AG04450 (cell line): ENCODE measurements at regions not wholly inside any gene's neighbourhood (a gene's known extent, or its start where the extent isn't known, plus 50 kb on each side); places are given as distances from the start of the nearest gene placed in this dataset.

ENCODE experiments used
- CTCF ChIA-PET: fragments of 300-600, 350-600 bp; formaldehyde crosslinking; extraction: SDS; loops from one replicate; lab custom pipeline; 2022; ENCODE audit warnings: antibody characterized with exemption, inconsistent platforms; lab: Charles Lee
- POLR2A ChIA-PET: fragments of 350-600 bp; formaldehyde crosslinking; extraction: SDS; loops from one replicate; lab custom pipeline; 2021; ENCODE audit warnings: antibody characterized with exemption, inconsistent platforms; lab: Yijun Ruan, JAX
- DNase-seq: peaks from one replicate; pipeline ENCODE4 v3.0.0-alpha.2; 2011; ENCODE audit warnings: low read depth, low spot score
- H3K27ac ChIP-seq: one replicate; pipeline ENCODE4 v1.5.1; 2012; ENCODE audit warnings: low read depth, low read length, control low read depth
- H3K27me3 ChIP-seq: one replicate; pipeline ENCODE4 v1.6.0; 2012; ENCODE audit warnings: low read length; ENCODE audit not compliant: control insufficient read depth, insufficient read depth
- H3K4me3 ChIP-seq: 2 replicates; pipeline ENCODE4 v1.5.1; 2011; ENCODE audit warnings: mild to moderate bottlenecking, low read depth, low read length, control low read depth
- H3K9me3 ChIP-seq: 2 replicates; pipeline ENCODE4 v1.5.1; 2012; ENCODE audit warnings: low read length; ENCODE audit not compliant: control insufficient read depth, insufficient read depth
- TF ChIP-seq, protein P1 (sequence below): IDR thresholded peaks from 2 replicates; pipeline ENCODE4 v1.5.1; 2011; ENCODE audit warnings: low read depth, low read length, control low read depth, inconsistent platforms

DNA sequence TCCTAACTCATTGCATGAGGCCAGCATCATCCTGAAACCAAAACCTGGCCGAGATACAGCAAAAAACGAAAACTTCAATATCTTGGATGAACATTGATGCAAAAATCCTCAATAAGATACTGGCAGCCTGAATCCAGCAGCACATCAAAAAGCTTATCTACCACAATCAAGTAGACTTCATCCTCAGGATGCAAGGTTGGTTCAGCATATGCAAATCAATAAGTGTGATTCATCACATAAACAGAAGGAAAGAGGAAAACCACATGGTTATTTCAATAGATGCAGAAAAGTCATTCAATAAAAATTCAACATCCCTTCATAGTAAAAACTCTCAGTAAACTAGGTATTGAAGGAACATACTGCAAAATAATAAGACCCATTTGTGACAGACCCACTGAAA is 56.5 kb upstream of the PPFIA2 start:
- POLR2A ChIA-PET = no interaction called here
- CTCF ChIA-PET = interaction anchor here (0.6 kb wide), 1 partner anchor 182 kb away, joined by 4 read pairs; no protein-coding TSS in a partner anchor
- peaks cover 22% of the 10 kb centered on the region for H3K9me3 ChIP-seq

DNA sequence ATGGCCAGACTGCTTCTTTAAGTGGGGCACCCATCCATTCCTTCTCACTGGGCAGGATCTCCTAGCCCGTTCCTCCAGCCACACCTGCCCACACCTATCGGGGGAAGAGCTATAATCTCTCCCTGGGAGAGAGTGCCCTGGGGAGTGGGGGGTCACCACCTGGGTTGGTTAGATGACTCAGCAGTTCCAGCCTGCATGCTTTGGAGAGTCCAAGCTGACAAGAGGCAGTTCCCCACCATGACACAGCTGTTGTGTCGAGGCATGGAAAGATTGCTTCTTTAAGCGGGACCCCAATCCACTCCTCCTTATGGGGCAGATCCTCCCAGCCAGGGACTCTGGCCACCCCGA is 52.6 kb upstream of the PPFIA2 start:
- Histone ChIP-seq H3K9me3 (peaks cover 16% of the 10 kb centered on the region), H3K27ac (no peak overlapping the region), H3K27me3 (no peaks in the 10 kb centered on the region), H3K4me3 (no peak overlapping the region)
- TF ChIP-seq, protein P1, sequence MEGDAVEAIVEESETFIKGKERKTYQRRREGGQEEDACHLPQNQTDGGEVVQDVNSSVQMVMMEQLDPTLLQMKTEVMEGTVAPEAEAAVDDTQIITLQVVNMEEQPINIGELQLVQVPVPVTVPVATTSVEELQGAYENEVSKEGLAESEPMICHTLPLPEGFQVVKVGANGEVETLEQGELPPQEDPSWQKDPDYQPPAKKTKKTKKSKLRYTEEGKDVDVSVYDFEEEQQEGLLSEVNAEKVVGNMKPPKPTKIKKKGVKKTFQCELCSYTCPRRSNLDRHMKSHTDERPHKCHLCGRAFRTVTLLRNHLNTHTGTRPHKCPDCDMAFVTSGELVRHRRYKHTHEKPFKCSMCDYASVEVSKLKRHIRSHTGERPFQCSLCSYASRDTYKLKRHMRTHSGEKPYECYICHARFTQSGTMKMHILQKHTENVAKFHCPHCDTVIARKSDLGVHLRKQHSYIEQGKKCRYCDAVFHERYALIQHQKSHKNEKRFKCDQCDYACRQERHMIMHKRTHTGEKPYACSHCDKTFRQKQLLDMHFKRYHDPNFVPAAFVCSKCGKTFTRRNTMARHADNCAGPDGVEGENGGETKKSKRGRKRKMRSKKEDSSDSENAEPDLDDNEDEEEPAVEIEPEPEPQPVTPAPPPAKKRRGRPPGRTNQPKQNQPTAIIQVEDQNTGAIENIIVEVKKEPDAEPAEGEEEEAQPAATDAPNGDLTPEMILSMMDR = no peak
- DNase-seq = no peak
- CTCF ChIA-PET = no interaction called here
- POLR2A ChIA-PET = no interaction called here

More for the DNA sequence above, 56.5 kb upstream of the PPFIA2 start:
- Histone ChIP-seq H3K27me3 (no peaks in the 10 kb centered on the region), H3K27ac (no peak overlapping the region), H3K4me3 (no peak overlapping the region)
- DNase-seq = no peak
- TF ChIP-seq, protein P1 = no peak

DNA sequence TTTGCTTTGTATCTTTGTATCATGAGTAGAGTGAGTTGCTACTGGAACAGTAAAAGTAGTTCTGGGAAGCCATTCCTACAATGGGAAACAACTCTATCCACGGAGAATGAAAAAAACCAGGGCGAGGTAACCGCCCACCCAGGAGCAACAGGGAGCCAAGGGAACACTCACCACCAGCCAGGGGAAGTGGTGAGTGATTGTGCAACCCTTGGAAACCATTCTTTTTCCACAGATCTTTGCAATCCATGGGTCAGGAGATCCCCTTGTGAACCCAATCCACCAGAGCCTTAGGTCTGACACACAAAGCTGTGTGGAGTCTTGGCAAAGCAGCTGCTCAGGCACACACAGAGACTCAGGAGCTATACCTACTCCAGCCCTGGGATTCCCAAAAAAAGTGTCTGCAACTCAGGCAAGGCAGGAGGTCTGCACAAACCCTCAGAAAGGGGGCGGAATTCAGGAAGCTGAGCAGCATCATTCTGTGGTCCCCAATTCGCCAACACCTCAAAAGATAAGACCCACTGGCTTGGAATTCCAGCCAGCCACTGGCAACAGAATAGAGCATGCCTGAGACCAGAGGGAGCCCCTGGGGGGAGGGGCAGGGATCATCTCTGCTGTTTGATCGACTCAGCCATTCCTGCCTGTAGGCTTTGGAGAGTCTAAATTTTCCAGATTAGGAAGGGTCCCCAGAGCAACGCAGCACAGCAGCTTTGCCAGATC is 52.1 kb upstream of the PPFIA2 start:
- no peak overlapping the region for H3K4me3 ChIP-seq
- ChIA-PET CTCF (no interaction called here), POLR2A (no interaction called here)
- H3K27me3 ChIP-seq = no peaks in the 10 kb centered on the region
- TF ChIP-seq, protein P1 = no peak
- H3K9me3 ChIP-seq = peaks cover 16% of the 10 kb centered on the region
- DNase-seq = no peak
- no peak overlapping the region for H3K27ac ChIP-seq

DNA sequence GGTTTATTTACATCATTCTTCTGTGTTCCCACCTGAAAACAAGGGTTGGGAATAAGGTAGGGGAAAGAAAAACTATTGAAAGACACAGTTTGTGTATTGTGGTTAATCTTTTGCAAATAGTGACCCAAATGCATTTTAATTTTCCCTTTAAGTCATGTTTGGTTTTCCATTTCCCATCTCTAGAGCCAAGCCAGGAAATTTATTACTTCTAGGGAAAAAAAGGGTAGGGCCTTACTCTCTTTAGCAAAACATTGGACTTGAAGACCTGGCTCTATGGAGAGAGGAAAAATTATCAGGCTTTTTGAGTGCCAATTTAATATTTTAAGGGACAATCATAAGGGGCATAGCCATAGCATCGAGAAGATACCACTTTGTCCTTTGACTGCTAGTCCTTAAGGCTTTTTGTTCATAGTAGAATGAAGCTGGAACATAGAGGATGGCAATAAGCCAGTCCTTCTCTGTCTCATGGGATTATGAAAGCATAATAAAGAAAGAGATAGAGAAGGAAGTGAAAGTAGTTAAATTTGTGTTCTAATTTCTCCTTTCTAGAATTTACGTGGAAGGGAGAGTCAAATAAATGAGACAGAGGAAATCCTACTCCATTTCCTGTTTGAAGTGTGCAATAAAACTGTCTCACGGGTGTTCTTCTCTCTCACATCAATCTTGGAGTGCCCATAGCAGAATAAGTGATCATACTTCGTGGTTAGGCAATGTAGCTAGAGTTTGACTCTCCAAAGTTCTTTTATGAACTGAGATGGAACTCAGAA is 50.9 kb upstream of the PPFIA2 start:
- no peak for DNase-seq
- H3K27ac ChIP-seq = no peak overlapping the region
- no peaks in the 10 kb centered on the region for H3K27me3 ChIP-seq
- H3K9me3 ChIP-seq = peaks cover 16% of the 10 kb centered on the region
- POLR2A ChIA-PET = no interaction called here
- CTCF ChIA-PET = no interaction called here
- H3K4me3 ChIP-seq = no peak overlapping the region
- TF ChIP-seq, protein P1 = no peak
